HFFc6 (cell line): ENCODE measurements at regions not wholly inside any gene's neighbourhood (a gene's known extent, or its start where the extent isn't known, plus 50 kb on each side); places are given as distances from the start of the nearest gene placed in this dataset.

Experiments used
- DNase-seq: peaks from one replicate; pipeline ENCODE4 v3.0.0-alpha.2; 2018
- H3K27ac Mint-ChIP-seq: 2 replicates; pipeline ENCODE4 v1.8.0; 2020; ENCODE audit warnings: mild to moderate bottlenecking, mixed read lengths
- H3K27me3 Mint-ChIP-seq: 2 replicates; pipeline ENCODE4 v1.8.0; 2021; ENCODE audit warnings: mild to moderate bottlenecking, moderate library complexity, mixed read lengths; ENCODE audit not compliant: insufficient read depth
- H3K36me3 Mint-ChIP-seq: 2 replicates; pipeline ENCODE4 v1.8.0; 2021; ENCODE audit warnings: low read depth, mixed read lengths
- H3K4me1 Mint-ChIP-seq: 2 replicates; pipeline ENCODE4 v1.8.0; 2020; ENCODE audit warnings: low read depth, mixed read lengths
- H3K4me3 Mint-ChIP-seq: 2 replicates; pipeline ENCODE4 v1.8.0; 2020; ENCODE audit warnings: mild to moderate bottlenecking, moderate library complexity, mixed read lengths
- H3K9me3 Mint-ChIP-seq: 2 replicates; pipeline ENCODE4 v1.8.0; 2020; ENCODE audit warnings: mild to moderate bottlenecking, mixed read lengths
- TF ChIP-seq, protein P1 (sequence below): fragments of 200-600 bp; sonication (generic); IDR thresholded peaks from 2 replicates; pipeline ENCODE4 v1.5.0; 2021; ENCODE audit warnings: antibody characterized with exemption, mild to moderate bottlenecking

GRCh38 chr11:129698212-129698611 lies 117.4 kb upstream of the TMEM45B start:
- Mint-ChIP-seq H3K36me3 (no peaks in the 10 kb centered on the region), H3K4me1 (no peaks in the 10 kb centered on the region), H3K27me3 (peaks cover 43% of the 10 kb centered on the region), H3K27ac (no peak overlapping the region), H3K9me3 (no peaks in the 10 kb centered on the region), H3K4me3 (no peak overlapping the region)
- DNase-seq = no peak
- TF ChIP-seq, protein P1, sequence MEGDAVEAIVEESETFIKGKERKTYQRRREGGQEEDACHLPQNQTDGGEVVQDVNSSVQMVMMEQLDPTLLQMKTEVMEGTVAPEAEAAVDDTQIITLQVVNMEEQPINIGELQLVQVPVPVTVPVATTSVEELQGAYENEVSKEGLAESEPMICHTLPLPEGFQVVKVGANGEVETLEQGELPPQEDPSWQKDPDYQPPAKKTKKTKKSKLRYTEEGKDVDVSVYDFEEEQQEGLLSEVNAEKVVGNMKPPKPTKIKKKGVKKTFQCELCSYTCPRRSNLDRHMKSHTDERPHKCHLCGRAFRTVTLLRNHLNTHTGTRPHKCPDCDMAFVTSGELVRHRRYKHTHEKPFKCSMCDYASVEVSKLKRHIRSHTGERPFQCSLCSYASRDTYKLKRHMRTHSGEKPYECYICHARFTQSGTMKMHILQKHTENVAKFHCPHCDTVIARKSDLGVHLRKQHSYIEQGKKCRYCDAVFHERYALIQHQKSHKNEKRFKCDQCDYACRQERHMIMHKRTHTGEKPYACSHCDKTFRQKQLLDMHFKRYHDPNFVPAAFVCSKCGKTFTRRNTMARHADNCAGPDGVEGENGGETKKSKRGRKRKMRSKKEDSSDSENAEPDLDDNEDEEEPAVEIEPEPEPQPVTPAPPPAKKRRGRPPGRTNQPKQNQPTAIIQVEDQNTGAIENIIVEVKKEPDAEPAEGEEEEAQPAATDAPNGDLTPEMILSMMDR = no peak

GRCh38 chr11:129699711-129700304 lies 115.8 kb upstream of the TMEM45B start:
- Mint-ChIP-seq H3K4me3 (no peak overlapping the region), H3K36me3 (no peaks in the 10 kb centered on the region), H3K27me3 (peaks cover 46% of the 10 kb centered on the region), H3K27ac (no peak overlapping the region), H3K9me3 (no peaks in the 10 kb centered on the region), H3K4me1 (no peaks in the 10 kb centered on the region)
- no peak for DNase-seq
- TF ChIP-seq, protein P1 = peak; percentile 35

DNA sequence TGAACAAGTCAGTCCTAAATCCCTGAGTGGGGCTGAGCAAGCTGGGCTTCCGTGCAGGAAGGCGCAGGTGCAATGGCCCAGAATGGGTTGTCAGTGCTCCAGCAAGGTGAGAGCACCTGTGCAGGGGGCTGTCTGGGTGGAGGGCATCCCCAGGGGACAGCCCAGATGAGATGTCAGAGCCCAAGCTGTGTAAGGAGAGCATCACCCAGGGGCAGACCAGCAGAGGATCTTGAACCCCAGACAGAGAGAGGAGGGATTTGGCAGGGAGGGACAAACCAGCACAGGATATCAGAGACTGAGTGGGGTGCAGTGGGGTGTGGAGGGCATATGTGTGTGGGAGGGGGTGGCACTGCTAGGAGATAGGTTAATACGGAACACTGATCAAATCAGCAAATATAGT lies 114.9 kb upstream of the TMEM45B start:
- Mint-ChIP-seq H3K36me3 (no peaks in the 10 kb centered on the region), H3K4me3 (no peak overlapping the region), H3K27me3 (peaks cover 46% of the 10 kb centered on the region), H3K27ac (no peak overlapping the region), H3K9me3 (no peaks in the 10 kb centered on the region), H3K4me1 (no peaks in the 10 kb centered on the region)
- TF ChIP-seq, protein P1 = no peak
- DNase-seq = no peak

GRCh38 chr11:129701706-129702105 lies 113.9 kb upstream of the TMEM45B start:
- H3K27ac Mint-ChIP-seq = no peak overlapping the region
- H3K27me3 Mint-ChIP-seq = peaks cover 48% of the 10 kb centered on the region
- TF ChIP-seq, protein P1 = no peak
- H3K36me3 Mint-ChIP-seq = no peaks in the 10 kb centered on the region
- no peaks in the 10 kb centered on the region for H3K9me3 Mint-ChIP-seq
- no peaks in the 10 kb centered on the region for H3K4me1 Mint-ChIP-seq
- no peak overlapping the region for H3K4me3 Mint-ChIP-seq
- DNase-seq = no peak

- TF ChIP-seq, protein P1 = no peak
- H3K36me3 Mint-ChIP-seq = no peaks in the 10 kb centered on the region
- H3K27ac Mint-ChIP-seq = no peak overlapping the region
- DNase-seq = no peak
- H3K27me3 Mint-ChIP-seq = peaks cover 52% of the 10 kb centered on the region
- no peaks in the 10 kb centered on the region for H3K9me3 Mint-ChIP-seq
- no peaks in the 10 kb centered on the region for H3K4me1 Mint-ChIP-seq
- H3K4me3 Mint-ChIP-seq = no peak overlapping the region
These were observed 112.9 kb upstream of the TMEM45B start for GRCh38 chr11:129702410-129703398.
